ENCODE measurements at regions not wholly inside any gene's neighbourhood (a gene's known extent, or its start where the extent isn't known, plus 50 kb on each side); places are given as distances from the start of the nearest gene placed in this dataset.

DNA sequence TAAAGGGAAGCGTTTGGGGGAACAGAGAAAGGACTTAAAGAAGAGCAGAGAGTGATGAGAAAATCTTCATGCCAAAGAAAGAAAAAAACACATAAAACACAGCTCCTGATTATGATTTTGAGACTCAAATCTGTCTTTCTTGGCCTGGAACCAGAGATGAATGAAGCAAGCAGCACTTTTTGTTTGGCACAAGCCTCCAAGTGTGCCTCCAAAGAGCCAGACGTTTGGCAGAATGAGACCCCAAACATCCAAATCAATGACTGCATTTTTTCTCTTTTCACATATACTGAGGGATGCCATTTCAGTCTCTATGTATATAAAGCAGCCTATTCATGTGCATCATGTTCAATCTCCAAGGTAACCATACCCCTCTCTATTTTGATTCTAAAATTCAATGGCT is 424.2 kb downstream of the TUSC1 start:
- no peaks in the 10 kb centered on the region for H3K36me3 Mint-ChIP-seq (ENCODE audit: low read depth, unreplicated experiment)
- peaks cover 2% of the 10 kb centered on the region for H3K4me1 Mint-ChIP-seq (ENCODE audit: unreplicated experiment)
- DNase-seq (ENCODE audit: low spot score), result no peak
- TF ChIP-seq, protein P1, sequence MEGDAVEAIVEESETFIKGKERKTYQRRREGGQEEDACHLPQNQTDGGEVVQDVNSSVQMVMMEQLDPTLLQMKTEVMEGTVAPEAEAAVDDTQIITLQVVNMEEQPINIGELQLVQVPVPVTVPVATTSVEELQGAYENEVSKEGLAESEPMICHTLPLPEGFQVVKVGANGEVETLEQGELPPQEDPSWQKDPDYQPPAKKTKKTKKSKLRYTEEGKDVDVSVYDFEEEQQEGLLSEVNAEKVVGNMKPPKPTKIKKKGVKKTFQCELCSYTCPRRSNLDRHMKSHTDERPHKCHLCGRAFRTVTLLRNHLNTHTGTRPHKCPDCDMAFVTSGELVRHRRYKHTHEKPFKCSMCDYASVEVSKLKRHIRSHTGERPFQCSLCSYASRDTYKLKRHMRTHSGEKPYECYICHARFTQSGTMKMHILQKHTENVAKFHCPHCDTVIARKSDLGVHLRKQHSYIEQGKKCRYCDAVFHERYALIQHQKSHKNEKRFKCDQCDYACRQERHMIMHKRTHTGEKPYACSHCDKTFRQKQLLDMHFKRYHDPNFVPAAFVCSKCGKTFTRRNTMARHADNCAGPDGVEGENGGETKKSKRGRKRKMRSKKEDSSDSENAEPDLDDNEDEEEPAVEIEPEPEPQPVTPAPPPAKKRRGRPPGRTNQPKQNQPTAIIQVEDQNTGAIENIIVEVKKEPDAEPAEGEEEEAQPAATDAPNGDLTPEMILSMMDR (IDR thresholded peaks at IDR 0.05; ENCODE audit: unreplicated experiment), result no peak
- H3K27ac Mint-ChIP-seq (ENCODE audit: unreplicated experiment), result no peak overlapping the region
- peaks cover 5% of the 10 kb centered on the region for H3K9me3 Mint-ChIP-seq (ENCODE audit: unreplicated experiment)
- H3K27me3 Mint-ChIP-seq (ENCODE audit: unreplicated experiment), result no peaks in the 10 kb centered on the region
- H3K4me3 Mint-ChIP-seq (ENCODE audit: unreplicated experiment), result no peak overlapping the region

GRCh38 chr9:25241421-25241820 is 436.8 kb downstream of the TUSC1 start:
- H3K4me1 Mint-ChIP-seq (ENCODE audit: unreplicated experiment), result no peaks in the 10 kb centered on the region
- no peaks in the 10 kb centered on the region for H3K27me3 Mint-ChIP-seq (ENCODE audit: unreplicated experiment)
- no peak for DNase-seq (ENCODE audit: low spot score)
- H3K36me3 Mint-ChIP-seq (ENCODE audit: low read depth, unreplicated experiment), result no peaks in the 10 kb centered on the region
- H3K4me3 Mint-ChIP-seq (ENCODE audit: unreplicated experiment), result no peak overlapping the region
- no peaks in the 10 kb centered on the region for H3K9me3 Mint-ChIP-seq (ENCODE audit: unreplicated experiment)
- H3K27ac Mint-ChIP-seq (ENCODE audit: unreplicated experiment), result no peak overlapping the region
- TF ChIP-seq, protein P1 (IDR thresholded peaks at IDR 0.05; ENCODE audit: unreplicated experiment), result no peak

DNA sequence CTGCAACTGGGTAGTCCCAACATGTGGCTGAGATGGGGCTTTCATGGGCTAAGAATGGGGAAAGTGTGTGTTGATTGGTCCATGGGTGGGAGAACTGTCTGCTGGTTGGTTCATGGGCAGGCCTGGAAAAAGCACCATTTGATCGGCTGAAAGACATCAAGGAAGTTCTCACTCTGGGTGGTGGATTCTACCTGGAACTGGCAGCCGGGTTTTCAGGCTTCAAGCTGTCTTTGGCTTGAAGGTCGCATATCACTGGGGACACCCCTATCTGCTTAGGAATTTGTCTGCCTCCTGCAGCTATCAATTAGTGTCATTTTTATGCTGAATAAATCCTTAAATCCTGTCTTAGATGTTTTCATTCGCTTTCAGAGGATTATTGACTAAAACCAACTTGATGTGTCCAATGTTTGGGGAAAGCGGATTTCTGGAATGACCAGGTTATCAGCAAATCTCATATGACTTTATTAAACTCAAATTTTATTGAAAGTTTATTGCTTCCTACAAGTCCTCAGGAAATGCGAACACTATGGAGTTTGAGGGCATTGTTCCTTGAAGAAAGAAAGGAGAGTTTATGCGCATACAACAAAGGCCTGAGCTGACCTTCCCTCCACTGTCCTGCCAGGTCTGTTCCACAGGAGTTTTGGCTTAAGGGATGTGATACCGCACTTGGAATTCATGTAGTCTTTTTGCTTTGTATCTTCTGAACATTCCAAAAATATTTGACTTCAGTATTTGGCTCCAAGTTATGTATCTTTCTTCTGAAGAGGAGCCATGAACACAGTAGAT is 451.1 kb downstream of the TUSC1 start:
- no peak for DNase-seq (ENCODE audit: low spot score)
- Mint-ChIP-seq H3K27me3 (ENCODE audit: unreplicated experiment) (peaks cover 4% of the 10 kb centered on the region), H3K9me3 (ENCODE audit: unreplicated experiment) (peaks cover 11% of the 10 kb centered on the region), H3K36me3 (ENCODE audit: low read depth, unreplicated experiment) (peaks cover 12% of the 10 kb centered on the region), H3K4me1 (ENCODE audit: unreplicated experiment) (no peaks in the 10 kb centered on the region), H3K27ac (ENCODE audit: unreplicated experiment) (no peak overlapping the region), H3K4me3 (ENCODE audit: unreplicated experiment) (no peak overlapping the region)
- TF ChIP-seq, protein P1 (IDR thresholded peaks at IDR 0.05; ENCODE audit: unreplicated experiment), result no peak

- peaks cover 12% of the 10 kb centered on the region for H3K36me3 Mint-ChIP-seq (ENCODE audit: low read depth, unreplicated experiment)
- no peaks in the 10 kb centered on the region for H3K4me1 Mint-ChIP-seq (ENCODE audit: unreplicated experiment)
- peaks cover 11% of the 10 kb centered on the region for H3K9me3 Mint-ChIP-seq (ENCODE audit: unreplicated experiment)
- no peak overlapping the region for H3K27ac Mint-ChIP-seq (ENCODE audit: unreplicated experiment)
- TF ChIP-seq, protein P1 (IDR thresholded peaks at IDR 0.05; ENCODE audit: unreplicated experiment), result no peak
- no peak overlapping the region for H3K4me3 Mint-ChIP-seq (ENCODE audit: unreplicated experiment)
- peaks cover 4% of the 10 kb centered on the region for H3K27me3 Mint-ChIP-seq (ENCODE audit: unreplicated experiment)
- DNase-seq (ENCODE audit: low spot score), result no peak
These were observed 452.1 kb downstream of the TUSC1 start for GRCh38 chr9:25225938-25226760.

DNA sequence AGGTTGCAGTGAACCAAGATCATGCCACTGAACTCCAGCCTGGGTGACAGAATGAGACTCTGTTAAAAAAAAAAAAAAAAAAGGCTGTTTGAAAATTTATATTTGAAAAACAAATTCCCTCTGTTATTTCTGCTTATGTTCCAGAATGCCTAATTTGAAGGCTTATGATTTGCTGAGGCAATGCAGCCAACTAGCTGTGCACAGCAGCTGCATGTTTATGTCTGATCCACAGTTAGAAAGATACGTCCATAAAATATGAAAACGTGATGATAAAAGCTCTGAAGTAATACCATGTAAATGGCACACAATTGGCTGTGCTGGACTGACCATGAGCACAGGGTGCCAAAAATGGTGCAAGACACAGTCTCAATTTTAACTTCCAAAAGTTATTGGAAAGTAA is 453.2 kb downstream of the TUSC1 start:
- H3K9me3 Mint-ChIP-seq (ENCODE audit: unreplicated experiment), result peaks cover 5% of the 10 kb centered on the region
- no peak overlapping the region for H3K4me3 Mint-ChIP-seq (ENCODE audit: unreplicated experiment)
- TF ChIP-seq, protein P1 (IDR thresholded peaks at IDR 0.05; ENCODE audit: unreplicated experiment), result no peak

More for the DNA sequence above, 453.2 kb downstream of the TUSC1 start:
- no peak for DNase-seq (ENCODE audit: low spot score)
- H3K36me3 Mint-ChIP-seq (ENCODE audit: low read depth, unreplicated experiment), result peaks cover 6% of the 10 kb centered on the region
- H3K27me3 Mint-ChIP-seq (ENCODE audit: unreplicated experiment), result peaks cover 4% of the 10 kb centered on the region
- H3K4me1 Mint-ChIP-seq (ENCODE audit: unreplicated experiment), result no peaks in the 10 kb centered on the region
- no peak overlapping the region for H3K27ac Mint-ChIP-seq (ENCODE audit: unreplicated experiment)
